ENCODE measurements at regions not wholly inside any gene's neighbourhood (a gene's known extent, or its start where the extent isn't known, plus 50 kb on each side); places are given as distances from the start of the nearest gene placed in this dataset.
"Not testable (repeated sequence)": the region's sequence is repeated elsewhere in the genome, so short reads cannot be mapped to it uniquely, and the experiment has no call there.

- no peak overlapping the region for H3K4me3 ChIP-seq (ENCODE audit: low read length)
- peak; percentile 10 for DNase-seq (ENCODE audit: low read depth)
- TF ChIP-seq CTCF (IDR thresholded peaks at IDR 0.05; ENCODE audit: insufficient read depth, low read depth, low read length, missing control alignments), result no peak
Observed at GRCh38 chr11:92168936-92169335, 55.7 kb upstream of the FAT3 start.

- DNase-seq (ENCODE audit: low read depth), result no peak
Observed at GRCh38 chr11:92167571-92167970, 57.0 kb upstream of the FAT3 start.

GRCh38 chr11:92166335-92166734 lies 58.3 kb upstream of the FAT3 start:
- no peak for DNase-seq (ENCODE audit: low read depth)
- TF ChIP-seq CTCF (IDR thresholded peaks at IDR 0.05; ENCODE audit: insufficient read depth, low read depth, low read length, missing control alignments), result no peak
- no peak overlapping the region for H3K4me3 ChIP-seq (ENCODE audit: low read length)

More at GRCh38 chr11:92167571-92167970, 57.0 kb upstream of the FAT3 start:
- H3K4me3 ChIP-seq (ENCODE audit: low read length), result no peak overlapping the region
- TF ChIP-seq CTCF (IDR thresholded peaks at IDR 0.05; ENCODE audit: insufficient read depth, low read depth, low read length, missing control alignments), result no peak

GRCh38 chr11:92163879-92164278 lies 60.7 kb upstream of the FAT3 start:
- H3K4me3 ChIP-seq (ENCODE audit: low read length), result no peak overlapping the region
- no peak for DNase-seq (ENCODE audit: low read depth)
- no peak for TF ChIP-seq CTCF (IDR thresholded peaks at IDR 0.05; ENCODE audit: insufficient read depth, low read depth, low read length, missing control alignments)

GRCh38 chr11:92162776-92163175 lies 61.8 kb upstream of the FAT3 start:
- H3K4me3 ChIP-seq (ENCODE audit: low read length), result no peak overlapping the region
- no peak for TF ChIP-seq CTCF (IDR thresholded peaks at IDR 0.05; ENCODE audit: insufficient read depth, low read depth, low read length, missing control alignments)
- no peak for DNase-seq (ENCODE audit: low read depth)

- TF ChIP-seq CTCF (IDR thresholded peaks at IDR 0.05; ENCODE audit: insufficient read depth, low read depth, low read length, missing control alignments), result no peak
- DNase-seq (ENCODE audit: low read depth), result no peak
- no peak overlapping the region for H3K4me3 ChIP-seq (ENCODE audit: low read length)
Observed at GRCh38 chr11:92159931-92160330, 64.7 kb upstream of the FAT3 start.

GRCh38 chr11:92157390-92157789 lies 67.2 kb upstream of the FAT3 start:
- DNase-seq (ENCODE audit: low read depth); H3K4me3 ChIP-seq (ENCODE audit: low read length): not testable (repeated sequence)

GRCh38 chr11:92154611-92155010 lies 70.0 kb upstream of the FAT3 start:
- no peak overlapping the region for H3K4me3 ChIP-seq (ENCODE audit: low read length)
- no peak for DNase-seq (ENCODE audit: low read depth)
- no peak for TF ChIP-seq CTCF (IDR thresholded peaks at IDR 0.05; ENCODE audit: insufficient read depth, low read depth, low read length, missing control alignments)

Measured in epithelial cell of esophagus (primary cell).